ENCODE measurements at regions not wholly inside any gene's neighbourhood (a gene's known extent, or its start where the extent isn't known, plus 50 kb on each side); places are given as distances from the start of the nearest gene placed in this dataset.

- Histone ChIP-seq H3T11ph (ENCODE audit: low read length) (no peak overlapping the region), H3K79me2 (ENCODE audit: insufficient read depth, low read length) (no peaks in the 10 kb centered on the region), H4K20me1 (ENCODE audit: control insufficient read depth, insufficient read depth, insufficient read length) (no peaks in the 10 kb centered on the region), H2AFZ (ENCODE audit: low read length) (no peak overlapping the region), H3K27me3 (ENCODE audit: insufficient read depth, low read length) (no peaks in the 10 kb centered on the region), H2BK5ac (ENCODE audit: insufficient read length, low read length) (no peak overlapping the region), H3K56ac (ENCODE audit: insufficient read length, low read depth, low read length) (no peak overlapping the region), H4K8ac (replicated peaks; ENCODE audit: insufficient read length, low read depth, low read length) (no peak overlapping the region), H4K5ac (ENCODE audit: insufficient read length, low read depth, low read length) (no peak overlapping the region), H2BK120ac (ENCODE audit: low read depth, low read length, poor library complexity, severe bottlenecking) (no peak overlapping the region), H3K27ac (ENCODE audit: insufficient read length, low read depth, low read length) (no peak overlapping the region), H2BK15ac (ENCODE audit: low read depth, low read length) (no peak overlapping the region), H4K91ac (ENCODE audit: insufficient read length, low read depth, low read length) (no peak overlapping the region), H2BK12ac (ENCODE audit: insufficient read length, low read depth, low read length) (no peak overlapping the region), H3K23ac (ENCODE audit: insufficient read length, low read depth, low read length) (no peak overlapping the region), H3K4me2 (ENCODE audit: insufficient read depth, insufficient read length, low read length) (no peak overlapping the region), H3K4ac (ENCODE audit: low read depth, low read length) (no peak overlapping the region), H3K79me1 (ENCODE audit: insufficient read depth, low read depth, low read length, poor library complexity, severe bottlenecking) (no peaks in the 10 kb centered on the region), H3K9ac (ENCODE audit: extremely low read depth, insufficient read length, low read length) (no peak overlapping the region), H2AK5ac (ENCODE audit: insufficient read length, low read length) (no peak overlapping the region), H2BK20ac (ENCODE audit: low read depth, low read length, poor library complexity, severe bottlenecking) (no peak overlapping the region), H3K23me2 (ENCODE audit: insufficient read length, low read depth, low read length, poor library complexity, severe bottlenecking) (no peaks in the 10 kb centered on the region), H3K18ac (ENCODE audit: insufficient read length, low read depth, low read length) (no peak overlapping the region), H3K9me3 (ENCODE audit: control insufficient read depth, low read depth, low read length) (no peaks in the 10 kb centered on the region), H3K4me1 (ENCODE audit: insufficient read depth, low read length) (no peaks in the 10 kb centered on the region), H3K14ac (ENCODE audit: insufficient read depth, low read length) (no peak overlapping the region)
- Mint-ChIP-seq H3K4me3 (no peak overlapping the region), H3K27me3 (ENCODE audit: low read depth) (peaks cover 2% of the 10 kb centered on the region; the same call in 1 of the 2 replicates), H3K27ac (no peak overlapping the region), H3K4me1 (no peaks in the 10 kb centered on the region), H3K9me3 (peaks cover 12 to 14% of the 10 kb centered on the region in 2 experiments; a peak in 4 of 5 replicates), H3K36me3 (ENCODE audit: insufficient read depth in 1 of 3, low read depth in 3 of 3) (peaks cover 3 to 19% (median 5%) of the 10 kb centered on the region in 3 experiments; a peak in 6 of 7 replicates)
- WGBS (ENCODE audit: extremely low coverage, insufficient read length, low lambda C conversion rate), result no CpG with 5 or more reads among the region's 2 CpGs
- TF ChIP-seq, protein P1, sequence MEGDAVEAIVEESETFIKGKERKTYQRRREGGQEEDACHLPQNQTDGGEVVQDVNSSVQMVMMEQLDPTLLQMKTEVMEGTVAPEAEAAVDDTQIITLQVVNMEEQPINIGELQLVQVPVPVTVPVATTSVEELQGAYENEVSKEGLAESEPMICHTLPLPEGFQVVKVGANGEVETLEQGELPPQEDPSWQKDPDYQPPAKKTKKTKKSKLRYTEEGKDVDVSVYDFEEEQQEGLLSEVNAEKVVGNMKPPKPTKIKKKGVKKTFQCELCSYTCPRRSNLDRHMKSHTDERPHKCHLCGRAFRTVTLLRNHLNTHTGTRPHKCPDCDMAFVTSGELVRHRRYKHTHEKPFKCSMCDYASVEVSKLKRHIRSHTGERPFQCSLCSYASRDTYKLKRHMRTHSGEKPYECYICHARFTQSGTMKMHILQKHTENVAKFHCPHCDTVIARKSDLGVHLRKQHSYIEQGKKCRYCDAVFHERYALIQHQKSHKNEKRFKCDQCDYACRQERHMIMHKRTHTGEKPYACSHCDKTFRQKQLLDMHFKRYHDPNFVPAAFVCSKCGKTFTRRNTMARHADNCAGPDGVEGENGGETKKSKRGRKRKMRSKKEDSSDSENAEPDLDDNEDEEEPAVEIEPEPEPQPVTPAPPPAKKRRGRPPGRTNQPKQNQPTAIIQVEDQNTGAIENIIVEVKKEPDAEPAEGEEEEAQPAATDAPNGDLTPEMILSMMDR (conservative IDR thresholded peaks at IDR 0.05), result no peak
- no peak for DNase-seq
These were observed 202.7 kb upstream of the TOPAZ1 start for GRCh38 chr3:44039006-44039405.

Measured in H9 (cell line).